Endometrium (tissue), 2 donors: ENCODE measurements at regions not wholly inside any gene's neighbourhood (a gene's known extent, or its start where the extent isn't known, plus 50 kb on each side); places are given as distances from the start of the nearest gene placed in this dataset.
"Not testable (repeated sequence)": the region's sequence is repeated elsewhere in the genome, so short reads cannot be mapped to it uniquely, and the experiment has no call there.

ENCODE experiments used
- FAIRE-seq: peaks from 2 replicates; lab custom pipeline; 2012; peaks lifted over from hg19 to GRCh38; lab: Jason Lieb, UNC
- donor health status: control.
- donor health status: control.

- FAIRE-seq = no peak
These were observed 110.3 kb upstream of the TMEM170B start for GRCh38 chr6:11427091-11427722.

- no peak for FAIRE-seq
These were observed 111.0 kb upstream of the TMEM170B start for GRCh38 chr6:11426571-11426970.

- FAIRE-seq = no peak
These were observed 111.7 kb upstream of the TMEM170B start for GRCh38 chr6:11425876-11426275.

GRCh38 chr6:11425431-11425871 lies 112.1 kb upstream of the TMEM170B start:
- no peak for FAIRE-seq

GRCh38 chr6:11424395-11425034 lies 113.0 kb upstream of the TMEM170B start:
- FAIRE-seq = no peak

- no peak for FAIRE-seq
These were observed 113.9 kb upstream of the TMEM170B start for GRCh38 chr6:11423667-11424066.

GRCh38 chr6:11423072-11423471 lies 114.5 kb upstream of the TMEM170B start:
- no peak for FAIRE-seq

- FAIRE-seq = no peak
These were observed 117.6 kb upstream of the TMEM170B start for GRCh38 chr6:11419763-11420453.

GRCh38 chr6:11418290-11418905 lies 119.2 kb upstream of the TMEM170B start:
- no peak for FAIRE-seq

- FAIRE-seq = no peak
These were observed 120.5 kb upstream of the TMEM170B start for GRCh38 chr6:11416936-11417576.

GRCh38 chr6:11416099-11416935 lies 121.2 kb upstream of the TMEM170B start:
- FAIRE-seq = not testable (repeated sequence)

GRCh38 chr6:11415557-11415956 lies 122.0 kb upstream of the TMEM170B start:
- no peak for FAIRE-seq

GRCh38 chr6:11414176-11414963 lies 123.2 kb upstream of the TMEM170B start:
- no peak for FAIRE-seq

GRCh38 chr6:11413728-11414127 lies 123.8 kb upstream of the TMEM170B start:
- no peak for FAIRE-seq

GRCh38 chr6:11413117-11413687 lies 124.3 kb upstream of the TMEM170B start:
- no peak for FAIRE-seq

- no peak for FAIRE-seq
These were observed 124.9 kb upstream of the TMEM170B start for GRCh38 chr6:11412616-11413015.

GRCh38 chr6:11412011-11412424 lies 125.5 kb upstream of the TMEM170B start:
- FAIRE-seq = no peak

GRCh38 chr6:11411593-11411992 lies 126.0 kb upstream of the TMEM170B start:
- no peak for FAIRE-seq

GRCh38 chr6:11410539-11411307 lies 126.8 kb upstream of the TMEM170B start:
- FAIRE-seq = no peak
